Liver (tissue), 8 donors: ENCODE measurements at regions not wholly inside any gene's neighbourhood (a gene's known extent, or its start where the extent isn't known, plus 50 kb on each side); places are given as distances from the start of the nearest gene placed in this dataset.

Source experiments
- DNase-seq: peaks from one replicate; pipeline ENCODE4 v3.0.0-alpha.2; 2017; ENCODE audit warnings: low spot score
- H3K27ac ChIP-seq, 2 donors: one replicate each; pipeline ENCODE4 v1.7.0; 2013; ENCODE audit warnings: inconsistent platforms in 2 of 2, low read length in 2 of 2, control low read depth in 1 of 2, low read depth in 1 of 2, mild to moderate bottlenecking in 1 of 2
- H3K27me3 ChIP-seq, 4 donors: one replicate each; pipeline versions ENCODE4 v1.6.1 to v1.7.0; 2013; ENCODE audit warnings: low read length in 3 of 4, inconsistent platforms in 1 of 4, mild to moderate bottlenecking in 1 of 4, moderate library complexity in 1 of 4; ENCODE audit not compliant: control insufficient read depth in 4 of 4, insufficient read depth in 4 of 4
- H3K36me3 ChIP-seq, 4 donors: one replicate each; pipeline versions ENCODE4 v1.6.1 to v1.7.0; 2013; ENCODE audit warnings: low read length in 3 of 4, mild to moderate bottlenecking in 3 of 4, low read depth in 1 of 4, moderate library complexity in 1 of 4; ENCODE audit not compliant: control insufficient read depth in 4 of 4, insufficient read depth in 3 of 4
- H3K4me1 ChIP-seq, 4 donors: one replicate each; pipeline versions ENCODE4 v1.6.1 to v1.7.0; 2013; ENCODE audit warnings: low read length in 3 of 4, mild to moderate bottlenecking in 3 of 4, moderate library complexity in 1 of 4; ENCODE audit not compliant: control insufficient read depth in 4 of 4, insufficient read depth in 4 of 4
- H3K4me3 ChIP-seq, 3 donors: one replicate each; pipeline versions ENCODE4 v1.6.1 to v1.7.0; 2013; ENCODE audit warnings: low read length in 3 of 3, control low read depth in 1 of 3, low read depth in 1 of 3, mild to moderate bottlenecking in 1 of 3
- H3K9ac ChIP-seq, 2 donors: one replicate each; pipeline ENCODE4 v1.7.0; 2013; ENCODE audit warnings: low read length in 2 of 2, mild to moderate bottlenecking in 2 of 2, moderate library complexity in 2 of 2, control low read depth in 1 of 2, low read depth in 1 of 2
- H3K9me3 ChIP-seq, 4 donors: one replicate each; pipeline versions ENCODE4 v1.6.1 to v1.7.0; 2013; ENCODE audit warnings: low read length in 3 of 4; ENCODE audit not compliant: control insufficient read depth in 4 of 4
- ATF3 ChIP-seq: IDR thresholded peaks from 2 replicates; pipeline ENCODE4 v1.6.1; 2016; ENCODE audit warnings: antibody characterized with exemption
- CTCF ChIP-seq: fragments of 150-350 bp; IDR thresholded peaks from 2 replicates; pipeline ENCODE4 v1.5.1; 2017; ENCODE audit warnings: improper control_type of control experiment, low read depth, low read length; ENCODE audit not compliant: missing input control
- EGR1 ChIP-seq, 2 donors: IDR thresholded peaks; 2 replicates each; pipeline ENCODE4 v1.6.1; 2016 to 2018; ENCODE audit warnings: antibody characterized with exemption in 2 of 2, low read depth in 2 of 2
- FOXA1 ChIP-seq: IDR thresholded peaks from 2 replicates; pipeline ENCODE4 v1.6.1; 2016; ENCODE audit warnings: antibody characterized with exemption
- FOXA2 ChIP-seq: IDR thresholded peaks from 2 replicates; pipeline ENCODE4 v1.6.1; 2016; ENCODE audit warnings: antibody characterized with exemption
- GABPA ChIP-seq, 2 donors: IDR thresholded peaks in 1 of 2; conservative IDR thresholded peaks in 1 of 2; 2 replicates each; pipeline ENCODE4 v1.6.1; 2016; ENCODE audit warnings: antibody characterized with exemption in 2 of 2, mild to moderate bottlenecking in 1 of 2, moderate library complexity in 1 of 2
- HNF4A ChIP-seq, 2 donors: conservative IDR thresholded peaks; 2 replicates each; pipeline ENCODE4 v1.6.1; 2016; ENCODE audit warnings: antibody characterized with exemption in 2 of 2, mild to moderate bottlenecking in 2 of 2
- HNF4G ChIP-seq: IDR thresholded peaks from 2 replicates; pipeline ENCODE4 v1.6.1; 2016; ENCODE audit warnings: antibody characterized with exemption
- JUND ChIP-seq, 2 donors: IDR thresholded peaks; 2 replicates each; pipeline ENCODE4 v1.6.1; 2016; ENCODE audit warnings: antibody characterized with exemption in 2 of 2
- MAX ChIP-seq: IDR thresholded peaks from 2 replicates; pipeline ENCODE4 v1.6.1; 2016; ENCODE audit warnings: antibody characterized with exemption
- RAD21 ChIP-seq, 2 donors: IDR thresholded peaks; 2 replicates each; pipeline ENCODE4 v1.6.1; 2016; ENCODE audit warnings: antibody characterized with exemption in 2 of 2, mild to moderate bottlenecking in 2 of 2
- RXRA ChIP-seq, 2 donors: IDR thresholded peaks; 2 replicates each; pipeline ENCODE4 v1.6.1; 2017 to 2018; ENCODE audit warnings: antibody characterized with exemption in 2 of 2, mild to moderate bottlenecking in 1 of 2
- SP1 ChIP-seq: IDR thresholded peaks from 2 replicates; pipeline ENCODE4 v1.6.1; 2018; ENCODE audit warnings: antibody characterized with exemption, mild to moderate bottlenecking
- TAF1 ChIP-seq: conservative IDR thresholded peaks from 2 replicates; pipeline ENCODE4 v1.6.1; 2016; ENCODE audit warnings: antibody characterized with exemption, mild to moderate bottlenecking
- ZBTB33 ChIP-seq: IDR thresholded peaks from 2 replicates; pipeline ENCODE4 v1.6.1; 2016; ENCODE audit warnings: antibody characterized with exemption
- WGBS: extraction: QIAGEN DNeasy Blood & Tissue Kit; methylation state at CpG from one replicate; pipeline ENCODE4 v1.1.7; 2013; 5-methylcytosine and 5-hydroxymethylcytosine counted together
- donor health status: healthy.
- donor health status: healthy.
- donor health status: healthy.
- donor health status: healthy.
- donor health status: healthy.

- Histone ChIP-seq H3K4me1 (no peaks in the 10 kb centered on the region), H3K9me3 (no peaks in the 10 kb centered on the region), H3K27ac (no peak overlapping the region), H3K9ac (no peak overlapping the region), H3K27me3 (no peaks in the 10 kb centered on the region), H3K4me3 (no peak overlapping the region), H3K36me3 (no peaks in the 10 kb centered on the region)
- TF ChIP-seq TAF1: no peak
- TF ChIP-seq HNF4G: no peak
- TF ChIP-seq FOXA1: no peak
- TF ChIP-seq EGR1 (IDR thresholded peaks at IDR 0.05; ENCODE audit: low read depth in 2 of 2): no peak
- no peak for DNase-seq
Observed at GRCh38 chr4:136302566-136302965, 1229.7 kb downstream of the PCDH18 start.

- DNase-seq: no peak
- no peak overlapping the region for H3K27ac ChIP-seq
- no peak overlapping the region for H3K4me3 ChIP-seq
Observed at GRCh38 chr4:136301749-136302495, 1230.4 kb downstream of the PCDH18 start.

GRCh38 chr4:136283977-136284376 is 1248.3 kb downstream of the PCDH18 start:
- H3K27me3 ChIP-seq: no peaks in the 10 kb centered on the region
- no peaks in the 10 kb centered on the region for H3K36me3 ChIP-seq
- H3K27ac ChIP-seq: no peak overlapping the region
- TF ChIP-seq MAX: no peak
- no peak for TF ChIP-seq RXRA (IDR thresholded peaks at IDR 0.05)
- no peak for TF ChIP-seq HNF4G
- no peak for TF ChIP-seq ZBTB33
- no peak for TF ChIP-seq RAD21 (IDR thresholded peaks at IDR 0.05)
- no peak for TF ChIP-seq TAF1
- no peak for TF ChIP-seq SP1
- 64% methylated on average over 2 of the region's 2 CpGs for WGBS
- no peak overlapping the region for H3K9ac ChIP-seq
- H3K9me3 ChIP-seq: peaks cover 0 to 3% (median 0%) of the 10 kb centered on the region in 4 donors
- no peak for DNase-seq
- H3K4me1 ChIP-seq: no peaks in the 10 kb centered on the region
- no peak overlapping the region for H3K4me3 ChIP-seq

More at GRCh38 chr4:136301749-136302495, 1230.4 kb downstream of the PCDH18 start:
- no peak overlapping the region for H3K9ac ChIP-seq
- no peak for TF ChIP-seq JUND (IDR thresholded peaks at IDR 0.05)
- no peaks in the 10 kb centered on the region for H3K9me3 ChIP-seq
- H3K36me3 ChIP-seq: no peaks in the 10 kb centered on the region
- no peaks in the 10 kb centered on the region for H3K4me1 ChIP-seq
- no peaks in the 10 kb centered on the region for H3K27me3 ChIP-seq

- no peak overlapping the region for H3K4me3 ChIP-seq
- WGBS: 29% methylated on average over 1 of the region's 1 CpG
- TF ChIP-seq EGR1 (IDR thresholded peaks at IDR 0.05; ENCODE audit: low read depth in 2 of 2) (no peak), ZBTB33 (no peak), HNF4A (conservative IDR thresholded peaks at IDR 0.05) (no peak), JUND (IDR thresholded peaks at IDR 0.05) (no peak), FOXA2 (no peak), FOXA1 (no peak), ATF3 (no peak), SP1 (no peak), HNF4G (no peak), CTCF (no peak), MAX (no peak), GABPA (IDR thresholded peaks at IDR 0.05 in 1 of 2, conservative IDR thresholded peaks at IDR 0.05 in 1 of 2) (no peak), RAD21 (IDR thresholded peaks at IDR 0.05) (no peak)
Observed at GRCh38 chr4:136281889-136282288, 1250.4 kb downstream of the PCDH18 start.

More at GRCh38 chr4:136281889-136282288, 1250.4 kb downstream of the PCDH18 start:
- Histone ChIP-seq H3K27me3 (no peaks in the 10 kb centered on the region), H3K9ac (no peak overlapping the region), H3K36me3 (no peaks in the 10 kb centered on the region), H3K9me3 (peaks cover 0 to 3% (median 0%) of the 10 kb centered on the region in 4 donors), H3K4me1 (no peaks in the 10 kb centered on the region), H3K27ac (no peak overlapping the region)
- no peak for DNase-seq
